Ovary (tissue), 7 donors: ENCODE measurements at regions not wholly inside any gene's neighbourhood (a gene's known extent, or its start where the extent isn't known, plus 50 kb on each side); places are given as distances from the start of the nearest gene placed in this dataset.
"Not testable (repeated sequence)": the region's sequence is repeated elsewhere in the genome, so short reads cannot be mapped to it uniquely, and the experiment has no call there.

Source experiments
- DNase-seq, 5 donors: peaks; one replicate each; pipeline ENCODE4 v3.0.0-alpha.2; 2019 to 2020
- H3K27ac ChIP-seq, 2 donors: fragments of 200-600 bp; one replicate each; pipeline versions ENCODE4 v1.5.1 to v1.8.0; 2019 to 2022
- H3K27me3 ChIP-seq: fragments of 200-600 bp; one replicate; pipeline ENCODE4 v1.8.0; 2022
- H3K36me3 ChIP-seq: fragments of 200-600 bp; sonication (generic); one replicate; pipeline ENCODE4 v1.5.1; 2019
- H3K4me1 ChIP-seq: one replicate; pipeline ENCODE4 v1.8.1; 2013; ENCODE audit warnings: mild to moderate bottlenecking, moderate library complexity; ENCODE audit not compliant: insufficient read depth
- H3K4me3 ChIP-seq: fragments of 200-600 bp; sonication (generic); one replicate; pipeline ENCODE4 v1.5.1; 2017
- H3K9me3 ChIP-seq, 2 donors: fragments of 200-600 bp in 1 of 2; sonication (generic) in 1 of 2; one replicate each; pipeline versions ENCODE4 v1.5.1 to v1.8.1; 2013 to 2019; ENCODE audit warnings: mild to moderate bottlenecking in 1 of 2, moderate library complexity in 1 of 2
- EP300 ChIP-seq: sonication (generic); formaldehyde crosslinking; IDR thresholded peaks from one replicate; pipeline ENCODE4 v1.6.1; 2017; ENCODE audit warnings: antibody characterized with exemption
- POLR2A ChIP-seq: fragments of 450-650 bp; IDR thresholded peaks from one replicate; pipeline ENCODE4 v1.6.1; 2017; ENCODE audit warnings: antibody characterized with exemption, mild to moderate bottlenecking, moderate library complexity
- WGBS, 3 donors: extraction: QIAGEN DNeasy Blood & Tissue Kit in 1 of 3; methylation state at CpG; one replicate each; pipeline versions ENCODE4 v1.1.5 to v1.1.7; 2013 to 2017; 5-methylcytosine and 5-hydroxymethylcytosine counted together
- intact Hi-C, 4 donors: fragments of 100-400 bp; cut with DNase I; formaldehyde crosslinking; loops; one replicate each; pipeline versions ENCODE4 v1.11.0 to v1.15.1; 2022 to 2023
- TF ChIP-seq, protein P1 (sequence below), 3 donors: fragments of 450-650 bp in 2 of 3; fragments of 200-600 bp in 1 of 3; IDR thresholded peaks; one replicate each; pipeline versions ENCODE4 v1.5.1 to v1.8.0; 2016 to 2022; ENCODE audit warnings: antibody characterized with exemption in 3 of 3, mild to moderate bottlenecking in 1 of 3
- donor health status: DM: no; HTN: no; CAD: no; lungs with moderate emphysema.
- donor health status: DM: no; HTN: no; CAD: no.
- donor health status: Bipolar disorder and iron deficiency.
- donor health status: DM: no; HTN: no; CAD: no.
- donor health status: DM: yes; HTN: yes; CAD: no.

DNA sequence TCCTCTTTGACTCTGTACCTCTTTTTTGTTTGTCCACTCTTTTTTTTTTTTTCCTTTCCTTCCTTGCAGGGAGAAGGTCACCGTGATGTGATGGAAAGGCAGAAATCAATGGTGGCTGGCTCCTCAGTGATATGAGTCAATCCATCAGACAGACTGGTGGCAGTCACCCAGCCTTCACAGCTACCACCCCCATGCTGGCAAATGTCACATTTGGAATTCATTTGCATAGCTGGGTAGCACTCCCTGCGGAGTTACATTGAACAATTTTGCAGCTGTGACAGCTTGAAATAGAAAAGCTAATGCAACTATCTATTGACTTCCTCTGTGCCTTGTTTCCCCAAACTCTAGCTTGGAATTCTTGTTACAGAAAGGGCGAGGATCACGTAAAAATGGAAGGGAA is 668.4 kb downstream of the C6orf118 start:
- 83 to 89% (median 87%) methylated on average over 4 of the region's 4 CpGs for WGBS, 3 donors
- DNase-seq, result no peak
- Histone ChIP-seq H3K4me3 (no peak overlapping the region), H3K27ac (no peak overlapping the region), H3K9me3 (no peaks in the 10 kb centered on the region), H3K27me3 (no peaks in the 10 kb centered on the region), H3K4me1 (no peaks in the 10 kb centered on the region), H3K36me3 (no peaks in the 10 kb centered on the region)
- TF ChIP-seq, protein P1, sequence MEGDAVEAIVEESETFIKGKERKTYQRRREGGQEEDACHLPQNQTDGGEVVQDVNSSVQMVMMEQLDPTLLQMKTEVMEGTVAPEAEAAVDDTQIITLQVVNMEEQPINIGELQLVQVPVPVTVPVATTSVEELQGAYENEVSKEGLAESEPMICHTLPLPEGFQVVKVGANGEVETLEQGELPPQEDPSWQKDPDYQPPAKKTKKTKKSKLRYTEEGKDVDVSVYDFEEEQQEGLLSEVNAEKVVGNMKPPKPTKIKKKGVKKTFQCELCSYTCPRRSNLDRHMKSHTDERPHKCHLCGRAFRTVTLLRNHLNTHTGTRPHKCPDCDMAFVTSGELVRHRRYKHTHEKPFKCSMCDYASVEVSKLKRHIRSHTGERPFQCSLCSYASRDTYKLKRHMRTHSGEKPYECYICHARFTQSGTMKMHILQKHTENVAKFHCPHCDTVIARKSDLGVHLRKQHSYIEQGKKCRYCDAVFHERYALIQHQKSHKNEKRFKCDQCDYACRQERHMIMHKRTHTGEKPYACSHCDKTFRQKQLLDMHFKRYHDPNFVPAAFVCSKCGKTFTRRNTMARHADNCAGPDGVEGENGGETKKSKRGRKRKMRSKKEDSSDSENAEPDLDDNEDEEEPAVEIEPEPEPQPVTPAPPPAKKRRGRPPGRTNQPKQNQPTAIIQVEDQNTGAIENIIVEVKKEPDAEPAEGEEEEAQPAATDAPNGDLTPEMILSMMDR (IDR thresholded peaks at IDR 0.05), result no peak
- TF ChIP-seq POLR2A (no peak), EP300 (no peak)
- intact Hi-C loops, result loop anchor here in 1 of 4 donors (5.0 kb wide), 1 partner anchor 614 kb away; no protein-coding TSS in a partner anchor

DNA sequence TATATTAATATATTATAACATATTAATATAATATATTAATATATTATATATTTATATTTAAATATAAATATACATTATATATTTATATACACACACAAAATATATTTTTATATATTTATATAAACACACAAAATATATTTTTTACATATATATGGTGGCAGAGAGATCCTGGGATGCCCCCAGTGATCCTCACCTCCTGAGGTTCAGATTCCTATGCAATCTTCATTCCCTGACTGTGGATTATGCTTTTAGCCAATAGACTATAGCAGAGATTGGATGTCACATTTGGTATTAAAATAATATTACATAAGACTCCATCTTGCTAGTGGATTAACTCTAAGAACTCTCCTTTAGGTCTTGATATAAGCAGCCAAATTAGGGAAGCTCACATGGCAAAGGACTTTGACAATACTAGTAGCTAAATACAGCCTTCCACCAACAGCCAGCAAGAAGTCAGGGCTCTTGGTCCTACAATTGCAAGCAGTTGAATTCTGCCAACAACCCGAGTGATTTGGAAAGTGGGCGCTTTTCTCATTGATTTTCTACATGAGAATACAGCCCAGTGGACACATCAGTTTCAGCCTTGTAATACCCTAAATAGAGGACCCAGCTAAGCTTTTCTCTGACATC is 681.0 kb downstream of the C6orf118 start:
- Histone ChIP-seq H3K4me3 (no peak overlapping the region), H3K27ac (no peak overlapping the region), H3K36me3 (no peaks in the 10 kb centered on the region), H3K9me3 (no peaks in the 10 kb centered on the region), H3K27me3 (no peaks in the 10 kb centered on the region), H3K4me1 (no peaks in the 10 kb centered on the region)
- intact Hi-C loops, result no loop called here
- DNase-seq, result no peak
- WGBS, 3 donors, result 93 to 94% (median 93%) methylated on average over 2 of the region's 2 CpGs
- TF ChIP-seq, protein P1 (IDR thresholded peaks at IDR 0.05), result no peak
- TF ChIP-seq EP300 (no peak), POLR2A (no peak)

DNA sequence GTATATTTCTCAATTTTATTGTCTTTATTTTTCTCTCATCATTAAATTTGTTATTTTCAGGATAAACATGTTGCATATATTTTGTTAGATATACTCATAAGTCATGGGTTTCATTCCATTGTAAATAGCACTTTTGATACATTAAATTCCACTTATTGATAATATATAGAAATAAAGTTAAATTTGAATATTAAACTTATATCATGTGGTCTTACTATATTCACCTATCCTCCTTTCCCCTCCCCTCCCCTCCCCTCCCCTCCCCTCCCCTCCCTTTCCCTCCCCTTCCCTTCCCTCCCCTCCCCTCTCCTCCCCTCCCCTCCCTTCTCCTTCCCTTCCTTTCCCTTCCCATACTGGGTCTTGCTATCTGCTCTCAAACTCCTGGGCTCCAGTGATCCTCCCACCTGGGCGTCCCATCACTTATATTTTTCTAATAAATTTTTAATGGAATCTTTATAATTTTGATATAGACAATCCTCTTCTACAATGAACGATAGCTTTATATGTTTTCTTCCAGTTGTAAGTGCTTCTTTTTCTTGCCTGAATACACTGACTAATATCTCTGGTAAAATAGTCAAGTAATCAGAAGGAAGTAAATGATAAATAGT is 692.4 kb downstream of the C6orf118 start:
- intact Hi-C loops, result no loop called here
- H3K4me1 ChIP-seq, result no peaks in the 10 kb centered on the region
- no peaks in the 10 kb centered on the region for H3K27me3 ChIP-seq
- no peak for TF ChIP-seq EP300
- TF ChIP-seq, protein P1 (IDR thresholded peaks at IDR 0.05), result no peak
- no peak for TF ChIP-seq POLR2A
- no peak overlapping the region for H3K27ac ChIP-seq
- 78 to 84% (median 83%) methylated on average over 2 of the region's 2 CpGs for WGBS, 3 donors
- no peaks in the 10 kb centered on the region for H3K36me3 ChIP-seq
- H3K4me3 ChIP-seq, result no peak overlapping the region
- no peak for DNase-seq
- no peaks in the 10 kb centered on the region for H3K9me3 ChIP-seq

DNA sequence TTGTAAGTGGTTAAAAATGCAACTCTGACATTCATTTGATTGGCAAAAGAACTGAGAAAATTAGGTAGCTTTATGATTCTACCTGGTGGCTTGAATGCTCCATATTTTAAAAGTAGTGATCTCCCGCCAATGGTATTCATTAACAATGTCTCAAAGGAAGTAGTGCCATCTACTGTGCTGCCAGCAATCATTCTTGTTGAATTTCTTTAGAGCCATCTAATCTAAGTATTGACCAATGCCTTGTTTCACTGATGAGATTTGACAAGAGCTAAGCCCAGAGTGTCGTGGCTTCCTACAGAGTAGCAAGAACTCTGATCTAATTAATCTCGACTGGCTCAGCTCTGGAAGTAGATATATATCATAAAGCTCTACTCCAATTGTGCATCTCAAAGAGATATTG is 696.7 kb downstream of the C6orf118 start:
- Histone ChIP-seq H3K4me1 (no peaks in the 10 kb centered on the region), H3K36me3 (no peaks in the 10 kb centered on the region), H3K27me3 (no peaks in the 10 kb centered on the region), H3K27ac (no peak overlapping the region), H3K4me3 (no peak overlapping the region), H3K9me3 (no peaks in the 10 kb centered on the region)
- 66 to 74% (median 67%) methylated on average over 3 of the region's 3 CpGs for WGBS, 3 donors
- TF ChIP-seq POLR2A, result no peak
- TF ChIP-seq, protein P1 (IDR thresholded peaks at IDR 0.05), result no peak
- TF ChIP-seq EP300, result no peak
- DNase-seq, result no peak
- intact Hi-C loops, result no loop called here

DNA sequence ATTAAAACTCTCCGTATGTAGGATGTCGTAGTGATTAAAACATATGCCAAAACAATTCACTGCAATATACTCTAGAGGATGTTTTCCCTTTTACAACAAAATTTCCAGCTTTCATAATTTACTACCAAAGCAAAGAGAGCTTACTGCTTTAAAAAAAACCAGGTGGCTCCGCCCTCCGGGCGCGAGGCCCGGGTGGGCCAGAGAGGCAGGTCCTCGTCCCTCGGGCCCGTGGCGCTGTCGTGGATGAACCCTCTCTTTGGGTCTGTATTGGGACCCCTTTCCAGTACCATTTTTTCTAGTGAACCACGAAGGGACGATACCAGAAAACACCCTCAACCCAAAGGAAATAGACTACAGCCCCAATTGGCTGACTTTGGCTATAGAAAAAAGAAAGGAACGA is 698.5 kb downstream of the C6orf118 start:
- intact Hi-C loops, H3K27me3 ChIP-seq, DNase-seq, H3K9me3 ChIP-seq, H3K36me3 ChIP-seq, H3K27ac ChIP-seq, H3K4me3 ChIP-seq, H3K4me1 ChIP-seq: not testable (repeated sequence)
- WGBS, 3 donors, result 91 to 92% (median 91%) methylated on average over 15 of the region's 15 CpGs

DNA sequence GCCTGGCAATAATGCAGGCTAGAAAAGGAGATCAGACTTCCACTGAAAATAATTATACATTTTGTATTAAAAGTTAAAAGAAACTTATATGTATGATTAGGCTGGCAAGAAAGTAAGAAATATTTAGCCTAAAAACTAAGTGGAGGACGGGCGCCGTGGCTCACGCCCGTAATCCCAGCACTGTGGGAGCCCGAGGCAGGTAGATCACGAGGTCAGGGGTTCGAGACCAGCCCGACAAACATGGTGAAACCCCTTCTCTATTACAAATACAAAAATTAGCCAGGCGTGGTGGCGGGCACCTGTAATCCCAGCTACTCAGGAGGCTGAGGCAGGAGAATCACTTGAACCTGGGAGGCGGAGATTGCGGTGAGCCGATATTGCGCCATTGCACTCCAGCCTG is 707.0 kb downstream of the C6orf118 start:
- H3K36me3 ChIP-seq, H3K4me1 ChIP-seq, H3K4me3 ChIP-seq, DNase-seq, H3K9me3 ChIP-seq, H3K27ac ChIP-seq, intact Hi-C loops, H3K27me3 ChIP-seq: not testable (repeated sequence)
- WGBS, 3 donors, result 93 to 96% (median 95%) methylated on average over 15 of the region's 15 CpGs
